Colonic mucosa (tissue), 4 donors: ENCODE measurements at regions not wholly inside any gene's neighbourhood (a gene's known extent, or its start where the extent isn't known, plus 50 kb on each side); places are given as distances from the start of the nearest gene placed in this dataset.
"Not testable (repeated sequence)": the region's sequence is repeated elsewhere in the genome, so short reads cannot be mapped to it uniquely, and the experiment has no call there.

Experiments
- DNase-seq: peaks from one replicate; pipeline ENCODE4 v3.0.0-alpha.2; 2020
- H3K27ac ChIP-seq: fragments of 200-600 bp; one replicate; pipeline ENCODE4 v1.8.0; 2021
- H3K27me3 ChIP-seq: fragments of 200-600 bp; one replicate; pipeline ENCODE4 v1.8.0; 2021
- H3K36me3 ChIP-seq: fragments of 200-600 bp; one replicate; pipeline ENCODE4 v1.8.0; 2021
- H3K4me1 ChIP-seq: fragments of 200-600 bp; one replicate; pipeline ENCODE4 v1.8.0; 2021; ENCODE audit warnings: mild to moderate bottlenecking
- H3K4me3 ChIP-seq: fragments of 200-600 bp; one replicate; pipeline ENCODE4 v1.8.0; 2021
- H3K9ac ChIP-seq, 2 donors: one replicate each; pipeline ENCODE4 v1.7.0; 2013; ENCODE audit warnings: control low read depth in 2 of 2, low read depth in 2 of 2, low read length in 2 of 2
- H3K9me3 ChIP-seq: fragments of 200-600 bp; one replicate; pipeline ENCODE4 v1.8.0; 2021
- CTCF ChIP-seq: fragments of 200-600 bp; IDR thresholded peaks from one replicate; pipeline ENCODE4 v1.8.0; 2022; ENCODE audit warnings: antibody characterized with exemption, mild to moderate bottlenecking
- intact Hi-C: fragments of 100-400 bp; cut with DNase I; formaldehyde crosslinking; loops from one replicate; pipeline ENCODE4 v1.14.1; 2022
- donor health status: healthy.
- donor health status: DM: no; HTN: no; CAD: no.
- donor health status: DM: no; HTN: no; CAD: no.

- intact Hi-C loops: no loop called here
- Histone ChIP-seq H3K27me3 (no peaks in the 10 kb centered on the region), H3K36me3 (no peaks in the 10 kb centered on the region), H3K4me1 (no peaks in the 10 kb centered on the region), H3K27ac (no peak overlapping the region), H3K9me3 (no peaks in the 10 kb centered on the region), H3K9ac (no peak overlapping the region), H3K4me3 (no peak overlapping the region)
- TF ChIP-seq CTCF: no peak
- DNase-seq: no peak
Measured at GRCh38 chr2:216752855-216753505, 57.6 kb upstream of the IGFBP5 start.

GRCh38 chr2:216750750-216751149 is 55.4 kb upstream of the IGFBP5 start:
- H3K4me1 ChIP-seq, intact Hi-C loops, H3K4me3 ChIP-seq, H3K27ac ChIP-seq, H3K27me3 ChIP-seq, H3K36me3 ChIP-seq, H3K9me3 ChIP-seq, H3K9ac ChIP-seq, DNase-seq: not testable (repeated sequence)

- H3K9ac ChIP-seq, H3K4me3 ChIP-seq, H3K27ac ChIP-seq, H3K27me3 ChIP-seq, DNase-seq, intact Hi-C loops, H3K9me3 ChIP-seq, H3K36me3 ChIP-seq, H3K4me1 ChIP-seq: not testable (repeated sequence)
Measured at GRCh38 chr2:216746268-216746667, 50.9 kb upstream of the IGFBP5 start.

GRCh38 chr2:216745453-216745852 is 50.1 kb upstream of the IGFBP5 start:
- no peaks in the 10 kb centered on the region for H3K36me3 ChIP-seq
- H3K9me3 ChIP-seq: no peaks in the 10 kb centered on the region
- no peak for TF ChIP-seq CTCF
- no peak overlapping the region for H3K27ac ChIP-seq
- H3K27me3 ChIP-seq: no peaks in the 10 kb centered on the region
- DNase-seq: no peak
- no peaks in the 10 kb centered on the region for H3K4me1 ChIP-seq
- H3K9ac ChIP-seq: no peak overlapping the region
- intact Hi-C loops: no loop called here
- H3K4me3 ChIP-seq: no peak overlapping the region
